Upper lobe of right lung (tissue), 1 donor: ENCODE measurements at regions not wholly inside any gene's neighbourhood (a gene's known extent, or its start where the extent isn't known, plus 50 kb on each side); places are given as distances from the start of the nearest gene placed in this dataset.

ENCODE experiments used
- ATAC-seq: fragments of 200-7000 bp; cut with Tn5 transposase; one replicate; pipeline ENCODE4 v1.9.1; 2020; ENCODE audit warnings: mild to moderate bottlenecking, moderate library complexity
- DNase-seq: peaks from one replicate; pipeline ENCODE4 v3.0.0-alpha.2; 2020
- H3K27ac ChIP-seq: fragments of 200-600 bp; one replicate; pipeline ENCODE4 v1.8.0; 2022
- H3K27me3 ChIP-seq: fragments of 200-600 bp; one replicate; pipeline ENCODE4 v1.8.0; 2022; ENCODE audit warnings: mild to moderate bottlenecking
- H3K36me3 ChIP-seq: fragments of 200-600 bp; one replicate; pipeline ENCODE4 v1.8.0; 2022
- H3K4me1 ChIP-seq: fragments of 200-600 bp; one replicate; pipeline ENCODE4 v1.8.0; 2022
- H3K4me3 ChIP-seq: fragments of 200-600 bp; one replicate; pipeline ENCODE4 v1.8.0; 2022; ENCODE audit warnings: mild to moderate bottlenecking
- H3K9me3 ChIP-seq: fragments of 200-600 bp; one replicate; pipeline ENCODE4 v1.8.0; 2022
- intact Hi-C: fragments of 100-400 bp; cut with DNase I; formaldehyde crosslinking; loops from one replicate; pipeline ENCODE4 v1.11.0; 2022
- TF ChIP-seq, protein P1 (sequence below): fragments of 200-600 bp; IDR thresholded peaks from one replicate; pipeline ENCODE4 v1.8.0; 2022; ENCODE audit warnings: antibody characterized with exemption
- donor health status: DM: no; HTN: yes; CAD: no; lungs with severe emphysema.

DNA sequence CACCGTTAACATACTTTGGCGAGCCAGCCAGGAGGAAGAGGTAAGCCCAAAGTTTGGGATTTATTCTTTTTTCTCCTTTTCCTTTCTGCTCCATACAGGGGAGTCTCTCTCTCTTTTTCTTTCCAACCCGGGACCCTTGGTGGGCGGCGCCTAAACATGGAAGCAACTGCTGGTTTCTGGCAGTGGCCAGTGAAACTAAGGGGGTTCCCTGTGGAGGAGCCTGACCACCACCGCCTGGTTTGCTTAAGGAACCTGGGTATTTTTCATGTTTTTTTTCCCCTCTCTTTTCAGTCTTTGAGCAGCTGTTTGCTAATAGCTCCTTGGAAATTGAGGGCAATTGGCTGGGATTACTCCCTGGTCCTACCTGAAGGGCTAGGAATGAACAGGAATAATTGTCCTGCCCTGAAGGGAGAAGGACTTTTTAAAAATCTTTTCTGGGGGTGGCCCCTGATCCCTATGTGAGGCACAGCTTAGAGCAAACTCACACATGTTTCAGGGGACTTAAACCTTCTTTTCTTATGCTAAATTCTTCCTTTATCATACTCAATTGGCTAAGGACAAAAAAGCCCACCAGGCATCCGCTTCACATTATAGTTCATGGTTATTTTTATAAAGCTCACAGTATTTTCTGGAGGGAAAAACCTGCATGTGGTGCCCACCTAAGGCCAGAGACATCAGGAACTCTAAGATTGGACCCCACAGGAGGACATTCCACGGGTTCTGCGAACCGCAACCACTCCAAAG is 61.3 kb upstream of the PLD5 start:
- TF ChIP-seq, protein P1, sequence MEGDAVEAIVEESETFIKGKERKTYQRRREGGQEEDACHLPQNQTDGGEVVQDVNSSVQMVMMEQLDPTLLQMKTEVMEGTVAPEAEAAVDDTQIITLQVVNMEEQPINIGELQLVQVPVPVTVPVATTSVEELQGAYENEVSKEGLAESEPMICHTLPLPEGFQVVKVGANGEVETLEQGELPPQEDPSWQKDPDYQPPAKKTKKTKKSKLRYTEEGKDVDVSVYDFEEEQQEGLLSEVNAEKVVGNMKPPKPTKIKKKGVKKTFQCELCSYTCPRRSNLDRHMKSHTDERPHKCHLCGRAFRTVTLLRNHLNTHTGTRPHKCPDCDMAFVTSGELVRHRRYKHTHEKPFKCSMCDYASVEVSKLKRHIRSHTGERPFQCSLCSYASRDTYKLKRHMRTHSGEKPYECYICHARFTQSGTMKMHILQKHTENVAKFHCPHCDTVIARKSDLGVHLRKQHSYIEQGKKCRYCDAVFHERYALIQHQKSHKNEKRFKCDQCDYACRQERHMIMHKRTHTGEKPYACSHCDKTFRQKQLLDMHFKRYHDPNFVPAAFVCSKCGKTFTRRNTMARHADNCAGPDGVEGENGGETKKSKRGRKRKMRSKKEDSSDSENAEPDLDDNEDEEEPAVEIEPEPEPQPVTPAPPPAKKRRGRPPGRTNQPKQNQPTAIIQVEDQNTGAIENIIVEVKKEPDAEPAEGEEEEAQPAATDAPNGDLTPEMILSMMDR, result no peak
- no peak overlapping the region for H3K4me3 ChIP-seq
- no peak for ATAC-seq
- H3K9me3 ChIP-seq, result no peaks in the 10 kb centered on the region
- DNase-seq, result no peak
- no peaks in the 10 kb centered on the region for H3K4me1 ChIP-seq
- no peaks in the 10 kb centered on the region for H3K27me3 ChIP-seq
- intact Hi-C loops, result no loop called here
- H3K36me3 ChIP-seq, result no peaks in the 10 kb centered on the region
- H3K27ac ChIP-seq, result no peak overlapping the region

DNA sequence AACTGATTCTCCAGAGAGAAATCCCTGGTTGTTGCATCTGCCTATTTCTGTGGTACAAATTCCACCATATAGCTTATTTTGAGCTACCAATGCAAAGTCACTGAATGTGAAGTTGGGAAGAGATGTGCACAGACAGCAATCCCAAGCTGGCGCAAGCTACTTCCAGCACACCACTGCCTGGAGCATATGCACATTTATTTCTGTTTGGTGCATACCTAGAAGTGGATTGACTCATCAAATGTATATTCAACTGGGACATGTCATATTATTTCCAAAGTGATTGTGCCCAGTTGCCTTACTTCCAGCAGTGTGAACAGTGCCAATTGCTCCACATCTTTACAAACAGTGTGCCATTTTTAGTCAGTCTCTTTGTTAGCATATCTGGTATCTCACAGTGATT is 58.2 kb upstream of the PLD5 start:
- no peak for DNase-seq
- no peaks in the 10 kb centered on the region for H3K36me3 ChIP-seq

DNA sequence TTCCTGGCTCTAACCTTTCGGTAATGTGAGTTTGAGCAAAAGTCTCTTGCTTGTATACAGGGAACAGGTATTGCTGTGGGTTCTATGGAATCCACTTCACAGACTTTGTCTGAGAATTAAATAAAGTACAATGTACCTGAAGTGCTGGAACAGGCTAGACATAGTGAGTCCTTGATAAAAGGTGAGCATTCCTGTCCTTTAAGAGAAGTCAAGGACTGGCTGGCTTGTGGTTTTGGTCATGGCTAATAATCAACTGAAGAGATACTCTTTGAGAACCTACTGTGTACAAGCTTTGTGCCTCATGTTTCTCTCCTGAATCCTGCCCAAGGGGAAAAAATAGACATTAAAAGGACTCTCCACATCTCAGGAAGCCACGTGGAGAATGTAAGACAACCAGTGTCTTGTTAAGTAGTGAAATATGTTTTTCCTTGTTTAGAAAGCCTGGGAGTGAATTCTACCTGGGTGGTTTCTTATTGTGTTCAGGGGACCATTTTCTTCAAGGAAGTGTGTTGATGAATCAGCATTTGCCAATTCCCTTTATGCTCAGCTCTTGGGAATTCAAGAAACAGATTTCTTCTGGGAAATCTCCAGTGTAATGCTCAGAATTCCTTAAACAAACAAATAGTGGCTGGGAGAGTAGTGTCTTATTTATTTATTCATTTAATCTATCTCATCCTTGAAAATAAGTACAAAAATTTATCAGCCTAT is 55.2 kb upstream of the PLD5 start:
- H3K27me3 ChIP-seq, result no peaks in the 10 kb centered on the region

More for the DNA sequence above, 58.2 kb upstream of the PLD5 start:
- H3K27ac ChIP-seq, result no peak overlapping the region
- no peak overlapping the region for H3K4me3 ChIP-seq
- intact Hi-C loops, result no loop called here
- TF ChIP-seq, protein P1, result no peak
- no peaks in the 10 kb centered on the region for H3K9me3 ChIP-seq
- no peaks in the 10 kb centered on the region for H3K27me3 ChIP-seq
- H3K4me1 ChIP-seq, result no peaks in the 10 kb centered on the region
- ATAC-seq, result no peak

More for the DNA sequence above, 55.2 kb upstream of the PLD5 start:
- no peak for DNase-seq
- no peaks in the 10 kb centered on the region for H3K9me3 ChIP-seq
- TF ChIP-seq, protein P1, result no peak
- H3K4me3 ChIP-seq, result no peak overlapping the region
- H3K27ac ChIP-seq, result no peak overlapping the region
- ATAC-seq, result peak; percentile 85
- no peaks in the 10 kb centered on the region for H3K36me3 ChIP-seq
- no peaks in the 10 kb centered on the region for H3K4me1 ChIP-seq
- intact Hi-C loops, result no loop called here
